ENCODE measurements at regions not wholly inside any gene's neighbourhood (a gene's known extent, or its start where the extent isn't known, plus 50 kb on each side); places are given as distances from the start of the nearest gene placed in this dataset.

DNA sequence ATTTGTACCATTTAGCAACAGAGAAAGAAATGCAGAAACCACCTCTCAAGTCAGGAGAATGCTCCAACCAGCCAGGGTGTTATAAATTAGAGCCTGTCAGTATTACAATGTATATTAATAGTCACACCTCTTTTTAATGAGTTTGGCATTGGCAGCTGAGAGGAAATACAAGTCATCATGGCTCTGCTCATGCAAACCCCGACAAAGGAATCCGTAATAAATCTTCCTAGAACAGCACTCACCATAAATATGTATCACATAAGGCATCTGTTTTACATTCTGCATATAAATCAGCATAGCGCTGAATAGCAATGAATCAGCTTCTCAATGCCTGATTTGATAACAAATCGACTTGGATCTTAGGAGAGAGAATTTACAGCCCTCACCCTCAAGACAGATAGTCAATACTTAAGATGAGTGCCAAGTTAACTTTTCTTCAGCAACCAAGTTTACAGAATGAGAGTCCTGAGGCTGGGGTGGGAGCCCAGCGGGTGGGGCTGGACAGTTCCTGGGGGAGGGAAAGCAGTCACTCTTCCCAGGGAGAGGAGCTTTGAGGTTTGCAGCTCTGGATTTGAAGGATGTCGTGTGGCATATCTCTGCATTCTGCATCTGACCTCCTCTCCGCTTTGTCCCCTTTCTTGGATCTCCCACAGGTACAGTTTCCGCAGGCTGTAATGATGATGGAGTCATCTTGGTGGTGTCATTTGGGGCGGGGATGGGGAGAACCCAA lies 1034.4 kb upstream of the NR2F2 start:
- Histone ChIP-seq H3K27me3 (ENCODE audit: insufficient read depth, poor library complexity, severe bottlenecking) (no peaks in the 10 kb centered on the region), H3K4me3 (replicated peaks; ENCODE audit: insufficient read depth, low read length) (no peak overlapping the region), H3K27ac (replicated peaks) (no peak overlapping the region)
- no peak for TF ChIP-seq SPI1 (IDR thresholded peaks at IDR 0.05; ENCODE audit: borderline replicate concordance, low read depth)
- DNase-seq (ENCODE audit: low read depth in 1 of 2, low spot score in 1 of 2), result no peak

DNA sequence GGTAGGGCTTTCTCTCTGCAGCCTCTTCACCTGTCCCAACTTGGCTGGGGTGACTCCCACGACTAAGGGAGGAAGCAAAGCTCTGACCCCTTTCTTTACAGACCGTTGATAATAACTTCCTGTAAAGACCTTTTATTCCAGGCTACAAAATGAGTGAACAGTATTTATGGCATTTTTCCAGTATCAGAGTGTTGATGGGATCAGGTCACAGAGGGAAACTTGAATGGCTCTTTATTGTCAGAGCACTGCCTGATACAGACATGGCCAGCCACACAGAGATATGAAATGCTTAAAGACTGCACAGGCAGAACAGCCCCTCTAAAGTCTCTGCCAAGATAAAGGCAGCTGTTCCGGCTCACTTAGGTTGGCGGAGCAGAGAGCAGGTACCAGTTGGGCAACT lies 1033.9 kb upstream of the NR2F2 start:
- Histone ChIP-seq H3K4me3 (replicated peaks; ENCODE audit: insufficient read depth, low read length) (no peak overlapping the region), H3K27me3 (ENCODE audit: insufficient read depth, poor library complexity, severe bottlenecking) (no peaks in the 10 kb centered on the region), H3K27ac (replicated peaks) (no peak overlapping the region)
- DNase-seq (ENCODE audit: low read depth in 1 of 2, low spot score in 1 of 2), result no peak
- TF ChIP-seq, protein P1, sequence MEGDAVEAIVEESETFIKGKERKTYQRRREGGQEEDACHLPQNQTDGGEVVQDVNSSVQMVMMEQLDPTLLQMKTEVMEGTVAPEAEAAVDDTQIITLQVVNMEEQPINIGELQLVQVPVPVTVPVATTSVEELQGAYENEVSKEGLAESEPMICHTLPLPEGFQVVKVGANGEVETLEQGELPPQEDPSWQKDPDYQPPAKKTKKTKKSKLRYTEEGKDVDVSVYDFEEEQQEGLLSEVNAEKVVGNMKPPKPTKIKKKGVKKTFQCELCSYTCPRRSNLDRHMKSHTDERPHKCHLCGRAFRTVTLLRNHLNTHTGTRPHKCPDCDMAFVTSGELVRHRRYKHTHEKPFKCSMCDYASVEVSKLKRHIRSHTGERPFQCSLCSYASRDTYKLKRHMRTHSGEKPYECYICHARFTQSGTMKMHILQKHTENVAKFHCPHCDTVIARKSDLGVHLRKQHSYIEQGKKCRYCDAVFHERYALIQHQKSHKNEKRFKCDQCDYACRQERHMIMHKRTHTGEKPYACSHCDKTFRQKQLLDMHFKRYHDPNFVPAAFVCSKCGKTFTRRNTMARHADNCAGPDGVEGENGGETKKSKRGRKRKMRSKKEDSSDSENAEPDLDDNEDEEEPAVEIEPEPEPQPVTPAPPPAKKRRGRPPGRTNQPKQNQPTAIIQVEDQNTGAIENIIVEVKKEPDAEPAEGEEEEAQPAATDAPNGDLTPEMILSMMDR (IDR thresholded peaks at IDR 0.05; ENCODE audit: insufficient read depth, low read length), result no peak
- TF ChIP-seq POLR2AphosphoS5 (IDR thresholded peaks at IDR 0.05; ENCODE audit: low read depth), result no peak
- no peak for TF ChIP-seq SPI1 (IDR thresholded peaks at IDR 0.05; ENCODE audit: borderline replicate concordance, low read depth)

DNA sequence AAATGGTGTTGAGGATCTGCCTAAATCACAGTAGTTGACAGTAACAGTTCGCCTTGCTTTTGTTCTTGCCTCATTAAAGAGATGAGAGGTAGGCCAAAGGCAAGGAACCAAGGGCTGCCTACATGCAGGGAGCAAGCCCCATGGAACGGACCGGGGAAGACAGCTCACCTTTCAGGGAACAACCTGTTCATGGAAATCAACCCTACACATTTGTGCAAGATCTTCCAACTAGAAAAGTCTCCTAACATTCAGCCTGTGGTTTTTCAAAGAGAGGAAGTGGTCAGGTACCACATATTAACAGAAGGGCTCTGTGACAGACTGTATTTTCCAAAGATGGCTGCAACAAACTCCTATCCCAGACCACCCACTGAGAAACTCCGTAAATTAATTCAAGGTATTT lies 1031.8 kb upstream of the NR2F2 start:
- Histone ChIP-seq H3K27ac (replicated peaks) (no peak overlapping the region), H3K4me3 (replicated peaks; ENCODE audit: insufficient read depth, low read length) (no peak overlapping the region)
- DNase-seq (ENCODE audit: low read depth in 1 of 2, low spot score in 1 of 2), result peak; percentile 22 to 67

DNA sequence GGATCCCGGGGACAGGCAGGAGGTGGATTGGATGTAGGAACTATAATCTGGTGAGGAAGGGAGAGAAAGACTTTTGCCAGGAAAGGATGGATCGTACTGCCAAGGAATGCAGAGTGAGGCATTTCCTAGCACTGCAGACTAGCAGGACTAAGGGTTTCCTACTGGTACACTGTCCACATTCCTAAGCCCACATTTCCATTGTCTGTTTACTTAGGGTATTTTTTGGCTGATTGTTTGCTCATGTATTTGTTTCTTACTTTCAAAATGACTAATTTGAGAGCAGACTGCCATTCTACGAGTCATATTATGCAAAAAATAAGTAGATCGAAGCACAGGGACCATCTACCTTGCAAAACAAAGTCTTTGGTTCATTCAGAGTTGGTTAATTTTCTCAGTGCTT lies 1029.5 kb upstream of the NR2F2 start:
- TF ChIP-seq, protein P2, sequence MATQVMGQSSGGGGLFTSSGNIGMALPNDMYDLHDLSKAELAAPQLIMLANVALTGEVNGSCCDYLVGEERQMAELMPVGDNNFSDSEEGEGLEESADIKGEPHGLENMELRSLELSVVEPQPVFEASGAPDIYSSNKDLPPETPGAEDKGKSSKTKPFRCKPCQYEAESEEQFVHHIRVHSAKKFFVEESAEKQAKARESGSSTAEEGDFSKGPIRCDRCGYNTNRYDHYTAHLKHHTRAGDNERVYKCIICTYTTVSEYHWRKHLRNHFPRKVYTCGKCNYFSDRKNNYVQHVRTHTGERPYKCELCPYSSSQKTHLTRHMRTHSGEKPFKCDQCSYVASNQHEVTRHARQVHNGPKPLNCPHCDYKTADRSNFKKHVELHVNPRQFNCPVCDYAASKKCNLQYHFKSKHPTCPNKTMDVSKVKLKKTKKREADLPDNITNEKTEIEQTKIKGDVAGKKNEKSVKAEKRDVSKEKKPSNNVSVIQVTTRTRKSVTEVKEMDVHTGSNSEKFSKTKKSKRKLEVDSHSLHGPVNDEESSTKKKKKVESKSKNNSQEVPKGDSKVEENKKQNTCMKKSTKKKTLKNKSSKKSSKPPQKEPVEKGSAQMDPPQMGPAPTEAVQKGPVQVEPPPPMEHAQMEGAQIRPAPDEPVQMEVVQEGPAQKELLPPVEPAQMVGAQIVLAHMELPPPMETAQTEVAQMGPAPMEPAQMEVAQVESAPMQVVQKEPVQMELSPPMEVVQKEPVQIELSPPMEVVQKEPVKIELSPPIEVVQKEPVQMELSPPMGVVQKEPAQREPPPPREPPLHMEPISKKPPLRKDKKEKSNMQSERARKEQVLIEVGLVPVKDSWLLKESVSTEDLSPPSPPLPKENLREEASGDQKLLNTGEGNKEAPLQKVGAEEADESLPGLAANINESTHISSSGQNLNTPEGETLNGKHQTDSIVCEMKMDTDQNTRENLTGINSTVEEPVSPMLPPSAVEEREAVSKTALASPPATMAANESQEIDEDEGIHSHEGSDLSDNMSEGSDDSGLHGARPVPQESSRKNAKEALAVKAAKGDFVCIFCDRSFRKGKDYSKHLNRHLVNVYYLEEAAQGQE (IDR thresholded peaks at IDR 0.05; ENCODE audit: insufficient replicate concordance, low read depth), result no peak
- TF ChIP-seq SPI1 (IDR thresholded peaks at IDR 0.05; ENCODE audit: borderline replicate concordance, low read depth) (no peak), POLR2AphosphoS5 (IDR thresholded peaks at IDR 0.05; ENCODE audit: low read depth) (no peak), GABPA (IDR thresholded peaks at IDR 0.05; ENCODE audit: low read depth) (no peak)
- TF ChIP-seq, protein P1 (IDR thresholded peaks at IDR 0.05; ENCODE audit: insufficient read depth, low read length), result no peak
- no peak for DNase-seq (ENCODE audit: low read depth in 1 of 2, low spot score in 1 of 2)
- H3K27me3 ChIP-seq (ENCODE audit: insufficient read depth, poor library complexity, severe bottlenecking), result no peaks in the 10 kb centered on the region
- H3K27ac ChIP-seq (replicated peaks), result no peak overlapping the region; the same call in 1 of the 2 replicates
- no peak overlapping the region for H3K4me3 ChIP-seq (replicated peaks; ENCODE audit: insufficient read depth, low read length)

More for the DNA sequence above, 1031.8 kb upstream of the NR2F2 start:
- H3K27me3 ChIP-seq (ENCODE audit: insufficient read depth, poor library complexity, severe bottlenecking), result no peaks in the 10 kb centered on the region
- TF ChIP-seq SPI1 (IDR thresholded peaks at IDR 0.05; ENCODE audit: borderline replicate concordance, low read depth) (peak; percentile 98), POLR2AphosphoS5 (IDR thresholded peaks at IDR 0.05; ENCODE audit: low read depth) (peak; percentile 63; the same call in 1 of the 2 replicates), GABPA (IDR thresholded peaks at IDR 0.05; ENCODE audit: low read depth) (no peak)
- TF ChIP-seq, protein P2 (IDR thresholded peaks at IDR 0.05; ENCODE audit: insufficient replicate concordance, low read depth), result no peak
- TF ChIP-seq, protein P1 (IDR thresholded peaks at IDR 0.05; ENCODE audit: insufficient read depth, low read length), result no peak
